RPMI7951 (cell line): ENCODE measurements at regions not wholly inside any gene's neighbourhood (a gene's known extent, or its start where the extent isn't known, plus 50 kb on each side); places are given as distances from the start of the nearest gene placed in this dataset.
"Not testable (repeated sequence)": the region's sequence is repeated elsewhere in the genome, so short reads cannot be mapped to it uniquely, and the experiment has no call there.

Source experiments
- DNase-seq: peaks from one replicate; pipeline ENCODE4 v3.0.0-alpha.2; 2012; ENCODE audit warnings: low read depth

DNA sequence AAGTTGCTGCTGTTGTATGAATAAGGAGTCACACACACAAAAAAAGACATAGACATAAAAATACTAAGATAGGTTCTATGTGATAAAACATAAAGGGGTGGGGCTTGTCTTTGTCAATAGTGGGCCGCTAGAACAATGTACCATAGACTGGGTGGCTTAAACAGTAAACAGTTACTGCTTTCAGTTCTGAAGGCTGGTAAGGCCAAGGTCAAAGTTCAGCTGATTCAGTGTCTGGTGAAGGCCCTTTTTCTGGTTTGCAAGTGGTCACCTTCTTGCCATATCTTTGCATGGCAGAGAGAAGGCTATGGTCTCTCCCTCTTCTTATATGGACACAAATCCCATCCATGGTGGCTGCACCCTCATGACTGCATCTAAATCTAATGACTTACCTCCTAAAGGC, 1980.7 kb downstream of the PCDH7 start:
- DNase-seq = no peak

- no peak for DNase-seq
These were observed 1986.7 kb downstream of the PCDH7 start for GRCh38 chr4:32706893-32707292.

DNA sequence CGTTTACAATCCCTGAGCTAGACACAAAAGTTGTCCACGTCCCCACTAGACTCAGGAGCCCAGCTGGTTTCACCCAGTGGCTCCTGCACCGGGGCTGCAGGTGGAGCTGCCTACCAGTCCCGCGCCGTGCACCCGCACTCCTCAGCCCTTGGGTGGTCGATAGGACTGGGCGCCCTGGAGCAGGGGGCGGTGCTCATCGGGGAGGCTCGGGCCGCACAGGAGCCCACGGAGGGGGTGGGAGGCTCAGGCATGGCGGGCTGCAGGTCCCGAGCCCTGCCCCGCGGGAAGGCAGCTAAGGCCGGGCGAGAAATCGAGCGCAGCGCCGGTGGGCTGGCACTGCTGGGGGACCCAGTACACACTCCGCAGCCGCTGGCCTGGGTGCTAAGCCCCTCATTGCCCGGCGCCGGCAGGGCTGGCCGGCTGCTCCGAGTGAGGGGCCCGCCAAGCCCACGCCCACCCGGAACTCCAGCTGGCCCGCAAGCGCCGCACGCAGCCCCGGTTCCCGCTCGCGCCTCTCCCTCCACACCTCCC, 1996.0 kb downstream of the PCDH7 start:
- DNase-seq = not testable (repeated sequence)

GRCh38 chr4:32735856-32736590, 2015.9 kb downstream of the PCDH7 start:
- DNase-seq = no peak

DNA sequence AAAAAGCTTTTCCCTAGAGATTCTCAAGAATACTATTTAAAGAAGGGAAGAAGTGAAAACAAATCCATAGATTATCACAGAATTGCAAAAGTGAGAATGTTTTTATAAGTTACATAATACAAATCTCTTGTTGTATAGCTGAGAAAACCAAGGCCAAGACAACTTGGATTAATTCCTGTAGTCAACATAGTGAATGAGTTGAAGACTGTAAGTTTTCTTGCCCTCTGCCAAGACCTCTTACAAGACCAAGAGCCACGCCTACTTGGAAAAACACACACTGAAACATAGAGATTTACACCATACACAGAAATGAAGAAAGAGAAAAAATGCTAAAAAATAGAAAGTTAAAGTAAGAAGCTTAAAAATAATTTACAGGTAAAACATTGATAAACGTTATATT, 2024.0 kb downstream of the PCDH7 start:
- no peak for DNase-seq

- no peak for DNase-seq
These were observed 2025.2 kb downstream of the PCDH7 start for GRCh38 chr4:32745351-32745750.

GRCh38 chr4:32748061-32748460, 2027.9 kb downstream of the PCDH7 start:
- DNase-seq = no peak

DNA sequence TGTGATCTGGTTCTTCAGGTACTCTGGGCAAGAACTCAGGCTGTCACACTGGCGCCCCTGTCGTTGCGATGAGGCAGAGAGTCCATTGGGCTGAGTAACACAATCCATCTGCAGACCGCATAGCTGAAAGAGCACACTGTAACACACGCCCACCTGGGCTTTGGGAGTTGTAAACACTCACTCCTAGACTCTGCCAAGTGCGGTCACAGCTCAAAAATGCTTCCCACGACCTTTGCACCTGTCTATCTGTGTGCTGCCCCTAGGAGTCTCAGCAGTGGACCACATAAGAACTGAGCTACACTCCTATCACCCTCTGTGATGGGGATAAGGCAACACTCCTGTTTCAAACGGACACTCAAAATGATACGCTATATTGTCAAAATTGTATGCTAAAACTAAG, 2028.3 kb downstream of the PCDH7 start:
- no peak for DNase-seq

GRCh38 chr4:32752962-32753361, 2032.8 kb downstream of the PCDH7 start:
- DNase-seq = no peak

DNA sequence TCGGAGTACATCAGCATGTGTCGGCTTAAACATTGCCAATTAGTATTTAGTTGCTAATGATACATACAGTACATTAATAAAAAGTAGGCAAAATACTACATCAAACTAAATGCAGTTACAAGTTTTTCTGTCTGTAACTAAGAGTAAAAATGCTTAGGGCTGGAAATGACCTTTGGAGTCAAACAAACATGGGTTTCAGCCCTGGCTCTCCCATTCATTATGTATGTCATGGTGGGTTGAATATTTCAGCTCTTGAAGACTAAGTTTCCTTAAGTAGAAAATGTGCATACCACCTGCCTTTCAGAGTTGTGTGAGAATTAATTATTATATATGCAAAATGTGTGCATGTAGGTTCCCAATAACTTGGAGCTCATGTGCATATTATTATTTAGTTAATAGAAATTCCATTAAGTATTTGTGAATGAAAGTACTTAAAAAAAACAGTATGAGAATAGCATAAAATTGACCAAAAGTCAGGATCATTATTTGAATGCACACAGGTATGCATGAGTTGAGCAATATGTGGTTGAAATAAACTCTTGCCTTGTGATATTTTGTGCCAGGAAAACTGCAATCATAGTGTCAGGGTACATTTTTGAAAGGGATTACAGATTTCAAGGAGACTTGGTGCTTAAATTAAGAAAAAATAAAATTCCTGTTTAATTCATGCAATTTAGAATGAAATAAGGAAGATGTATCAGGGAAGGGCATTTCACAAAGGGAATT, 2048.7 kb downstream of the PCDH7 start:
- no peak for DNase-seq

DNA sequence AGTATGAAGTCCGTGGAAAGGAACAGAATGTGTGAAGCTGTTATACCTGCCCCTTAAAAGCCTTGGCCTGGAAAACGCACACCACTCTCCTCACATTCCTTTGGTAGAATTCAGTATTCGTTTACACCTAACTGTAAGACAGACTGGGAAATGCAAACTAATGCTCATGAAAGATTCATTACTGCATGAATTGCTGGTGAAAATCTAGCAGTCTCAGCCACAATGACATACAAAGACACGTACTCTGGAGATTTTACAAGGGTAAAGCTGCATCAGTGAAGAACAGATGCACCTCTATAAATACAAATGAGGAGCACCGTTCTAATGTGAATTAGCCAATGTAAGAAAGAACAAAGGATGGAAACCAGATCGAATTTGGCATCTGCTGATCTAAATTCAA, 2051.3 kb downstream of the PCDH7 start:
- no peak for DNase-seq

- DNase-seq = no peak
These were observed 2054.9 kb downstream of the PCDH7 start for GRCh38 chr4:32775049-32775448.

GRCh38 chr4:32776435-32777203, 2056.4 kb downstream of the PCDH7 start:
- no peak for DNase-seq

GRCh38 chr4:32778025-32778424, 2057.9 kb downstream of the PCDH7 start:
- DNase-seq = no peak

DNA sequence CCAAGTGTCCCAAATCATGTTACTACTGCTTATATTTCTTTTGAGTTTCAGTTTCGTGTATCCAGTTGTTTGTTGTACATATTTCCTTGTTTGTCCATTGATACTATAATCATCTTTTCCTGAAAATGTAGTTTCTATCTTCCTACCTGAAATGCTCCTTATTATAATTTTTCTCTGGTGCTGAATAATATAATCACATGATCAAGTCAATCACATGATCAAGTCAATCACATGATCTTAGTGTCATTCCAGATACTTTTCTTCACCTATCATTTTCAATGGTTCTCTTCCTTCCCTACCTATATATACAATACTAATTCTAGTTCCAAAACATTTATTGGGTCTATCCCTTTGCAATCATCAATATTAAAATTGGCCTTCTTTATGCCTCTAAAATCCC, 2058.8 kb downstream of the PCDH7 start:
- DNase-seq = no peak

- DNase-seq = peak; percentile 34
These were observed 2068.9 kb downstream of the PCDH7 start for GRCh38 chr4:32789026-32789608.

DNA sequence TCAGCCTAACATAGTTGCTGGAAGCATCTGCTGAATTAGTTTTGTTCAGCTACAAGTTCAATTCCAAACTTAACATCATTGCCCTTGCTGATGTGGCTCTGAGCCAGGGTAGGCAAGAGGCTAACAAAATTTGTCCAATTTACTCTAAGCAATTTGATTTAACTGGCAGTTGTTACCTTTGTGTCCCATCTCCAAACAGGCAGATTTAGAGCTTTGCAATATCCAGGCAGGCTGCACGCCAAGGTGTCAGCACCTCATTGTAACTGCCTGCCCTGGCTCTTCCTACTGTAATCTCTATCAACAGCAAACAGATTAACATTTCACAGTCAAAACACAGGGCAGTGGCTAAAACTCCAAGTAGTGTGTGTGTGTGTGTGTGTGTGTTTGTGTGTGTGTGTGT, 2070.6 kb downstream of the PCDH7 start:
- DNase-seq = no peak

DNA sequence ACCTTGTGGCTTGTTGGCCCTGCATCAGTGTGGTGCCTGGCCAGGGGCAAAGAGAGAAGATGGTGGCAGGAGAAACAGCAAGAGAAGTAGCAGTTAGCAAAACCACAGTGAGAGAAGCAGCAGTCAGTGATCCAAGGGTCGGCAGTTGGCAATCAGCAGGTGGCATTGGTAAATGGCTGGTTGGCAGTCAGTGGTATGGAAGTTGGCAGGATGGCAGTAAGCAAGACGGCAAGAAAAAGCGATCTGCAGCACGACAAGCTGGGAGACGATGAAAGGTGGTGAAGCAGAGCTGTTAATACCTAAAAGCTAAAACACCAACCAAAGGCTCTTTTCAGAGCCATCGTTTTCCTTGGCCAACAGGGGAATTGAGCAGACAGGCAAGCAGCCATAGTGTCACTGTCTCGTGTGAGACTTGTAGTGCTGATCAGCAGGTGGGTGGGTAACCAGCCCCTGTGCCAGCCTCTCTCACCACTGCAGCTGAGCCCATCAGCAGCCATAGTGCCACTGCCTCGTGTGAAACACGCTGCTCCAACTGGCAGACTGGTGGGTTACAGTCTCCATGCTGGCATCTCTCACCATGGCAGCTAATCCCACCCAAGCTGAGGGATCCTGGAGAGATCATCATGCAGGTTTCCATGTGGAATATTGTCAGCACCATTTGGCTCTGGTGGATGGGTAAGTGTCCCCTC, 2078.4 kb downstream of the PCDH7 start:
- DNase-seq = no peak

- DNase-seq = no peak
These were observed 2104.2 kb downstream of the PCDH7 start for GRCh38 chr4:32824336-32824735.

DNA sequence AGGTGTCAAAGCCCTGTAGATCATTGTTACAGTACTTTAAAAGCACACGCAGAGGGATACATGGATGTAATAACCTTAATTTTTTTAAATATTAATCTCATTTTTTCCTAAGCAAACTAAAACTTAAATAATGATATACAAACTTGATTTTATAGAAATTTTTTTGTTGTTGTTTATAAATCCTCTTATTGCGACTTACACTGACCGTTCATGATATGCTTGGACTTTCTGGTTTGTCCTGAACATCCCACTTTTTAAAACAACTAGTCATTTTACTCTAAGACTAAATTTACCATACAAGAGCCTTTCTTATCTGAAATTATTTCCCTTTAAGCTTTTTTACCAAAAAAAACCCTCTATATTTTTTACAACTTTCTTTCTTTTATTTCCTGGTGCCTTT, 2106.0 kb downstream of the PCDH7 start:
- DNase-seq = no peak

DNA sequence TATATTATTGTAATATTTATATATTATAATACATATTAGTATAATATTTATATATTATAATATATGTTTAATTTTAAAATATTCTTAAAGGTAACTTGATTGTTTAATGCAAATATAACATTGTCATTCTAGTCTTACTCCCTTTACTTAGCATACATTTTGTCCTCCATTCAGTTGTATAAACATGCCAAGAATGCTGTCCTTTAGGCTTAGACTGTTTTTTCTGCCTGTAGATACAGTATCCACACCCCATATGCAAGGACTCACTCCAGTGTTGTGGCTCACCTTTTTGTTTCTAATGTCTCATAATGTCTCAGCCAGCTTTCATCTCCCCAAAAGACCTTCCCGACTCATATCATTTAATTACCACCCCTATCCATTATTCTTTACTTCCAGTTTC, 2110.0 kb downstream of the PCDH7 start:
- no peak for DNase-seq

DNA sequence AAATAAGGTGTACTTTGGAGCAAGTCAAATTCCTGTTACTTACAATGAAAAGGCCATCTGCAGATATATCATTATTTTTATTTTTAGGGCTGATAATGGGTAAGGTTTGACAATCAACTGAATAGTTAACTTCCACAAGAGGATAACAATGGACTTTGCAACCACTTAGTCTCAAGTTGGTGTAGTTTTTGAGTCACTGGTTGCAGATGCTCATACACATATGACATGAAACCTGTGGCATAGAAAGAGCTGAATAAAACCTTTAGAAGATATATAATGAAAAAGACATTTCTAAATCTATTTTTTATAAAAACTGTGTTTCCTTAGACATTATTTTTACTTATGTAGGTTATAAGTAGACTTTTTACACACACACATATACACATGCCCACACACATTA, 2110.9 kb downstream of the PCDH7 start:
- DNase-seq = no peak
